GM12878 (cell line): ENCODE measurements at regions not wholly inside any gene's neighbourhood (a gene's known extent, or its start where the extent isn't known, plus 50 kb on each side); places are given as distances from the start of the nearest gene placed in this dataset.

Experiments
- CTCF ChIP-seq, 3 experiments: IDR thresholded peaks in 2 of 3; conservative IDR thresholded peaks in 1 of 3; 2 replicates each; pipeline ENCODE4 v1.5.1; 2011; ENCODE audit warnings: low read depth in 3 of 3, low read length in 3 of 3, mild to moderate bottlenecking in 3 of 3, control low read depth in 2 of 3, moderate library complexity in 2 of 3, inconsistent platforms in 1 of 3, mixed read lengths in 1 of 3; ENCODE audit not compliant: control insufficient read depth in 2 of 3, insufficient read depth in 1 of 3; ENCODE audit errors: extremely low read depth in 1 of 3
- MAX ChIP-seq: IDR thresholded peaks from 2 replicates; pipeline ENCODE4 v1.6.1; 2012; ENCODE audit warnings: low read depth, low read length, improper control_type of control experiment

- no peak for TF ChIP-seq CTCF (IDR thresholded peaks at IDR 0.05 in 2 of 3, conservative IDR thresholded peaks at IDR 0.05 in 1 of 3; ENCODE audit: control insufficient read depth in 2 of 3, extremely low read depth in 1 of 3, insufficient read depth in 1 of 3, low read depth in 3 of 3, low read length in 3 of 3)
- no peak for TF ChIP-seq MAX
These were observed 315.4 kb upstream of the CDYL start for GRCh38 chr6:4460586-4461475.
